ENCODE measurements at regions not wholly inside any gene's neighbourhood (a gene's known extent, or its start where the extent isn't known, plus 50 kb on each side); places are given as distances from the start of the nearest gene placed in this dataset.
A peak's percentile ranks its signal among the peaks of the same experiment; 100 is the strongest.

GRCh38 chr10:111199587-111199986 is 122.8 kb downstream of the ADRA2A start:
- Histone ChIP-seq H3K9ac (ENCODE audit: low read length in 5 of 5) (no peak overlapping the region), H3K27me3 (ENCODE audit: control insufficient read depth in 5 of 5, insufficient read depth in 4 of 5, low read length in 5 of 5) (no peaks in the 10 kb centered on the region), H3K9me3 (ENCODE audit: control insufficient read depth in 5 of 5, low read length in 5 of 5) (peaks cover 0 to 4% (median 0%) of the 10 kb centered on the region in 5 donors), H3K4me1 (ENCODE audit: control insufficient read depth in 5 of 5, insufficient read depth in 5 of 5, low read length in 5 of 5) (peaks cover 2 to 24% (median 15%) of the 10 kb centered on the region in 5 donors), H3K27ac (ENCODE audit: low read depth, low read length) (no peak overlapping the region), H3K4me3 (ENCODE audit: low read depth in 1 of 5, low read length in 5 of 5) (no peak overlapping the region), H3K36me3 (ENCODE audit: control insufficient read depth in 5 of 5, insufficient read depth in 5 of 5, low read length in 5 of 5) (no peaks in the 10 kb centered on the region)

- H3K4me3 ChIP-seq (ENCODE audit: low read depth in 1 of 5, low read length in 5 of 5), result no peak overlapping the region
- H3K36me3 ChIP-seq (ENCODE audit: control insufficient read depth in 5 of 5, insufficient read depth in 5 of 5, low read length in 5 of 5), result no peaks in the 10 kb centered on the region
- no peaks in the 10 kb centered on the region for H3K9me3 ChIP-seq (ENCODE audit: control insufficient read depth in 5 of 5, low read length in 5 of 5)
- no peak overlapping the region for H3K27ac ChIP-seq (ENCODE audit: low read depth, low read length)
- no peak overlapping the region for H3K9ac ChIP-seq (ENCODE audit: low read length in 5 of 5)
- H3K4me1 ChIP-seq (ENCODE audit: control insufficient read depth in 5 of 5, insufficient read depth in 5 of 5, low read length in 5 of 5), result peaks cover 2 to 29% (median 16%) of the 10 kb centered on the region in 5 donors
- H3K27me3 ChIP-seq (ENCODE audit: control insufficient read depth in 5 of 5, insufficient read depth in 4 of 5, low read length in 5 of 5), result no peaks in the 10 kb centered on the region
Observed at GRCh38 chr10:111200505-111201186, 123.8 kb downstream of the ADRA2A start.

GRCh38 chr10:111203615-111204014 is 126.8 kb downstream of the ADRA2A start:
- H3K27ac ChIP-seq (ENCODE audit: low read depth, low read length), result peak overlapping the region; percentile 94
- no peak overlapping the region for H3K4me3 ChIP-seq (ENCODE audit: low read depth in 1 of 5, low read length in 5 of 5)
- H3K36me3 ChIP-seq (ENCODE audit: control insufficient read depth in 5 of 5, insufficient read depth in 5 of 5, low read length in 5 of 5), result no peaks in the 10 kb centered on the region
- H3K9me3 ChIP-seq (ENCODE audit: control insufficient read depth in 5 of 5, low read length in 5 of 5), result no peaks in the 10 kb centered on the region
- H3K9ac ChIP-seq (ENCODE audit: low read length in 5 of 5), result peak overlapping the region in 1 of 5 donors; percentile 75
- no peaks in the 10 kb centered on the region for H3K27me3 ChIP-seq (ENCODE audit: control insufficient read depth in 5 of 5, insufficient read depth in 4 of 5, low read length in 5 of 5)
- H3K4me1 ChIP-seq (ENCODE audit: control insufficient read depth in 5 of 5, insufficient read depth in 5 of 5, low read length in 5 of 5), result peaks cover 3 to 43% (median 28%) of the 10 kb centered on the region in 5 donors

DNA sequence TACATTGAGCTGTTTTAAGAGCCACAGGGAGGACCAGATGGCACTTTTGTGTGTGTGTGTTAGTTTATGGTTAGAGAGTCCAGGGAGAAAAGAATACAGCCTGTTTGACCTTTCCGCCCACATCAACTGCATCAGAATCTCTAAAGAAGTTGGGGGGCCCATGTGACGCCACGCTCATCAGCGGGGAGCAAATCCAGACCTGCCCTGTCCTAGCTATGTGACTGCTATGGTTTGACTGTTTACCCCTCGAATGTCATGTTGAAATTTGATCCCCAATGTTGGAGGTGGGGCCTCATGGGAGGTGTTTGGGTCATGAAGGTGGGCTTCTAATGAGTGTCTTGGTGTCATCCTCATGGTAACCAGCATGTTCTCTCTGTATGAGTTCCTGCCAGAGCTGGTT is 128.0 kb downstream of the ADRA2A start:
- Histone ChIP-seq H3K4me3 (ENCODE audit: low read depth in 1 of 5, low read length in 5 of 5) (no peak overlapping the region), H3K27ac (ENCODE audit: low read depth, low read length) (peak overlapping the region; percentile 79), H3K36me3 (ENCODE audit: control insufficient read depth in 5 of 5, insufficient read depth in 5 of 5, low read length in 5 of 5) (no peaks in the 10 kb centered on the region), H3K9ac (ENCODE audit: low read length in 5 of 5) (no peak overlapping the region), H3K4me1 (ENCODE audit: control insufficient read depth in 5 of 5, insufficient read depth in 5 of 5, low read length in 5 of 5) (peaks cover 3 to 43% (median 28%) of the 10 kb centered on the region in 5 donors), H3K27me3 (ENCODE audit: control insufficient read depth in 5 of 5, insufficient read depth in 4 of 5, low read length in 5 of 5) (no peaks in the 10 kb centered on the region), H3K9me3 (ENCODE audit: control insufficient read depth in 5 of 5, low read length in 5 of 5) (no peaks in the 10 kb centered on the region)

GRCh38 chr10:111206521-111206920 is 129.7 kb downstream of the ADRA2A start:
- no peak overlapping the region for H3K27ac ChIP-seq (ENCODE audit: low read depth, low read length)
- peaks cover 3 to 43% (median 28%) of the 10 kb centered on the region in 5 donors for H3K4me1 ChIP-seq (ENCODE audit: control insufficient read depth in 5 of 5, insufficient read depth in 5 of 5, low read length in 5 of 5)
- no peaks in the 10 kb centered on the region for H3K36me3 ChIP-seq (ENCODE audit: control insufficient read depth in 5 of 5, insufficient read depth in 5 of 5, low read length in 5 of 5)
- no peaks in the 10 kb centered on the region for H3K27me3 ChIP-seq (ENCODE audit: control insufficient read depth in 5 of 5, insufficient read depth in 4 of 5, low read length in 5 of 5)
- no peak overlapping the region for H3K4me3 ChIP-seq (ENCODE audit: low read depth in 1 of 5, low read length in 5 of 5)
- no peaks in the 10 kb centered on the region for H3K9me3 ChIP-seq (ENCODE audit: control insufficient read depth in 5 of 5, low read length in 5 of 5)
- H3K9ac ChIP-seq (ENCODE audit: low read length in 5 of 5), result no peak overlapping the region

- H3K4me1 ChIP-seq (ENCODE audit: control insufficient read depth in 5 of 5, insufficient read depth in 5 of 5, low read length in 5 of 5), result peaks cover 3 to 38% (median 26%) of the 10 kb centered on the region in 5 donors
- H3K27ac ChIP-seq (ENCODE audit: low read depth, low read length), result no peak overlapping the region
- no peaks in the 10 kb centered on the region for H3K9me3 ChIP-seq (ENCODE audit: control insufficient read depth in 5 of 5, low read length in 5 of 5)
- no peaks in the 10 kb centered on the region for H3K27me3 ChIP-seq (ENCODE audit: control insufficient read depth in 5 of 5, insufficient read depth in 4 of 5, low read length in 5 of 5)
- no peak overlapping the region for H3K9ac ChIP-seq (ENCODE audit: low read length in 5 of 5)
- H3K36me3 ChIP-seq (ENCODE audit: control insufficient read depth in 5 of 5, insufficient read depth in 5 of 5, low read length in 5 of 5), result no peaks in the 10 kb centered on the region
- H3K4me3 ChIP-seq (ENCODE audit: low read depth in 1 of 5, low read length in 5 of 5), result no peak overlapping the region
Observed at GRCh38 chr10:111207500-111207899, 130.7 kb downstream of the ADRA2A start.

DNA sequence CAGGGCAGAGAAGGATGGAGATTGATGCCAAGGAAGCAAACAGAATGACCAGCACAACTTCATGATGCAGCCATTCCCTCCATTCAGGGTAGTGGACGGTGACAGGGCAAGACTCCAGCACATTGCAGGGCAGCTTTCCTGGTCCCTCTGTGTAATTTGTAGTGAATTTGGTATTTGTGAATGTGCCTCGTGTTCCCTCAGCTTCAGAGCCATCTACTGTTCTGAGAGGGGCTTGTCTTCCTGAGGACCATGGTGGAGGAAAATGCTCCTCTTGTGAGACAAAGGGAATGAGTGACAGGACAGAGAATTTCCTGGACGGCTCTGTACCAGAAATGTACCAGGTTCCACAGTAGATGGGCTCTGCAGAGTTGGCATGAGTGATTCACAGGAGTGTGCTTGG is 132.1 kb downstream of the ADRA2A start:
- H3K36me3 ChIP-seq (ENCODE audit: control insufficient read depth in 5 of 5, insufficient read depth in 5 of 5, low read length in 5 of 5), result no peaks in the 10 kb centered on the region
- H3K27ac ChIP-seq (ENCODE audit: low read depth, low read length), result no peak overlapping the region
- peaks cover 2 to 25% (median 18%) of the 10 kb centered on the region in 5 donors for H3K4me1 ChIP-seq (ENCODE audit: control insufficient read depth in 5 of 5, insufficient read depth in 5 of 5, low read length in 5 of 5)
- H3K27me3 ChIP-seq (ENCODE audit: control insufficient read depth in 5 of 5, insufficient read depth in 4 of 5, low read length in 5 of 5), result no peaks in the 10 kb centered on the region
- no peak overlapping the region for H3K4me3 ChIP-seq (ENCODE audit: low read depth in 1 of 5, low read length in 5 of 5)
- H3K9ac ChIP-seq (ENCODE audit: low read length in 5 of 5), result no peak overlapping the region
- H3K9me3 ChIP-seq (ENCODE audit: control insufficient read depth in 5 of 5, low read length in 5 of 5), result no peaks in the 10 kb centered on the region

DNA sequence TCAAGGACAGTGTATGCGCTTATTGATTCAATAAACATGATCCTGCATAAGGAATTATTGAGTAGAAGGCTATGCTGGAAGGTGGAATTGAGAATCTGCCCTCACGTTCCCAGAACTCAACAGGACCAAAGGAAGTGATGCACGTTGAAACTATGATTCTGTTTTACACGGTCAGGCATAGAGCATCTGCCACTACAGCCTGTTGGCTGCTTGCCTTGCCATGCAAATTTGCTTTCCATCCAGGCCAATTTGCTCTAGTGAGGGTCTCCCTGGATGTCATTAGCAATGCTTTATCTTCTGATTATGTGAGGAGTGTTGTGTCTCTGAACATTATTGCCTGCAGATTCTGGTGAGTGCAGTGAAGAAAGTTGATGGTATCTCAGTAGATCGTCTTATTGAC is 132.9 kb downstream of the ADRA2A start:
- H3K27ac ChIP-seq (ENCODE audit: low read depth, low read length), result no peak overlapping the region
- no peaks in the 10 kb centered on the region for H3K36me3 ChIP-seq (ENCODE audit: control insufficient read depth in 5 of 5, insufficient read depth in 5 of 5, low read length in 5 of 5)
- H3K27me3 ChIP-seq (ENCODE audit: control insufficient read depth in 5 of 5, insufficient read depth in 4 of 5, low read length in 5 of 5), result no peaks in the 10 kb centered on the region
- no peak overlapping the region for H3K9ac ChIP-seq (ENCODE audit: low read length in 5 of 5)
- no peak overlapping the region for H3K4me3 ChIP-seq (ENCODE audit: low read depth in 1 of 5, low read length in 5 of 5)
- peaks cover 0 to 18% (median 12%) of the 10 kb centered on the region in 5 donors for H3K4me1 ChIP-seq (ENCODE audit: control insufficient read depth in 5 of 5, insufficient read depth in 5 of 5, low read length in 5 of 5)
- H3K9me3 ChIP-seq (ENCODE audit: control insufficient read depth in 5 of 5, low read length in 5 of 5), result no peaks in the 10 kb centered on the region

DNA sequence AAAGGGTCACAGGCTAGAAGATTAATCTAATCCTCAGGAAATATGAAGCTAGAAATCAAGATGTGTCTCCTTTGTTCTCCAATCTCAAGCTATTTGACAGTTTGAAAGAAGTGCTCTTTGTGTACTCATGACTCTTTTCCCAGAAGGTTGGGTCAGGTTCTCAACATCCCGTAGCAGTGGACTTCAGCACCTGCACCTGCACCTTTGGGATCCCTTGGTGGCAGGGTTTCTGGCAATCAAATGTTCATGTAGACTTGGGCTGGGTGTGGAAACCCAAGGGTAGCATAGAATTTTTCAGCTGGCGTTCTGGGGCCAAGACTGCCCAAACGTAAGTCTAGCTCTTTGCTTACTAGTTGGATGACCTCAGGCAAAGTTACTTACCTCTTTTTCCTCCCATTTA is 134.4 kb downstream of the ADRA2A start:
- no peak overlapping the region for H3K27ac ChIP-seq (ENCODE audit: low read depth, low read length)

GRCh38 chr10:111211706-111212105 is 134.9 kb downstream of the ADRA2A start:
- Histone ChIP-seq H3K27me3 (ENCODE audit: control insufficient read depth in 5 of 5, insufficient read depth in 4 of 5, low read length in 5 of 5) (no peaks in the 10 kb centered on the region), H3K9ac (ENCODE audit: low read length in 5 of 5) (no peak overlapping the region), H3K4me3 (ENCODE audit: low read depth in 1 of 5, low read length in 5 of 5) (no peak overlapping the region), H3K27ac (ENCODE audit: low read depth, low read length) (no peak overlapping the region), H3K36me3 (ENCODE audit: control insufficient read depth in 5 of 5, insufficient read depth in 5 of 5, low read length in 5 of 5) (no peaks in the 10 kb centered on the region), H3K9me3 (ENCODE audit: control insufficient read depth in 5 of 5, low read length in 5 of 5) (no peaks in the 10 kb centered on the region), H3K4me1 (ENCODE audit: control insufficient read depth in 5 of 5, insufficient read depth in 5 of 5, low read length in 5 of 5) (peaks cover 0 to 8% (median 7%) of the 10 kb centered on the region in 5 donors)

More for the DNA sequence above, 134.4 kb downstream of the ADRA2A start:
- no peaks in the 10 kb centered on the region for H3K9me3 ChIP-seq (ENCODE audit: control insufficient read depth in 5 of 5, low read length in 5 of 5)
- no peak overlapping the region for H3K9ac ChIP-seq (ENCODE audit: low read length in 5 of 5)
- H3K36me3 ChIP-seq (ENCODE audit: control insufficient read depth in 5 of 5, insufficient read depth in 5 of 5, low read length in 5 of 5), result no peaks in the 10 kb centered on the region
- no peak overlapping the region for H3K4me3 ChIP-seq (ENCODE audit: low read depth in 1 of 5, low read length in 5 of 5)
- peaks cover 0 to 13% (median 11%) of the 10 kb centered on the region in 5 donors for H3K4me1 ChIP-seq (ENCODE audit: control insufficient read depth in 5 of 5, insufficient read depth in 5 of 5, low read length in 5 of 5)
- no peaks in the 10 kb centered on the region for H3K27me3 ChIP-seq (ENCODE audit: control insufficient read depth in 5 of 5, insufficient read depth in 4 of 5, low read length in 5 of 5)

Measured in subcutaneous abdominal adipose tissue (tissue), 5 donors.